Nephron progenitor cell (in vitro differentiated cells): ENCODE measurements at regions not wholly inside any gene's neighbourhood (a gene's known extent, or its start where the extent isn't known, plus 50 kb on each side); places are given as distances from the start of the nearest gene placed in this dataset.
A peak's percentile ranks its signal among the peaks of the same experiment; 100 is the strongest.
"Not testable (repeated sequence)": the region's sequence is repeated elsewhere in the genome, so short reads cannot be mapped to it uniquely, and the experiment has no call there.

Experiments
- DNase-seq: peaks from one replicate; pipeline ENCODE4 v3.0.0; 2021
- H3K27ac Mint-ChIP-seq: 2 replicates; pipeline ENCODE4 v1.8.0; 2021; ENCODE audit warnings: mild to moderate bottlenecking, moderate library complexity, mixed read lengths
- H3K27me3 Mint-ChIP-seq: 2 replicates; pipeline ENCODE4 v1.8.0; 2021; ENCODE audit warnings: mild to moderate bottlenecking, low read depth, mixed read lengths; ENCODE audit not compliant: poor library complexity
- H3K36me3 Mint-ChIP-seq: 2 replicates; pipeline ENCODE4 v1.8.0; 2021; ENCODE audit warnings: low read depth, mixed read lengths
- H3K4me1 Mint-ChIP-seq: 2 replicates; pipeline ENCODE4 v1.8.0; 2021; ENCODE audit warnings: mixed read lengths
- H3K4me3 Mint-ChIP-seq: 2 replicates; pipeline ENCODE4 v1.8.0; 2021; ENCODE audit warnings: mild to moderate bottlenecking, moderate library complexity, mixed read lengths
- H3K9me3 Mint-ChIP-seq: 2 replicates; pipeline ENCODE4 v1.8.0; 2021; ENCODE audit warnings: mild to moderate bottlenecking, moderate library complexity, mixed read lengths
- CTCF ChIP-seq: fragments of 200-600 bp; sonication (generic); IDR thresholded peaks from 2 replicates; pipeline ENCODE4 v1.5.0; 2021; ENCODE audit warnings: antibody characterized with exemption

GRCh38 chr7:112942981-112943380 is 143.6 kb downstream of the GPR85 start:
- DNase-seq = no peak
- Mint-ChIP-seq H3K4me1 (peaks cover 15% of the 10 kb centered on the region), H3K4me3 (no peak overlapping the region), H3K9me3 (no peaks in the 10 kb centered on the region), H3K27ac (no peak overlapping the region), H3K27me3 (peaks cover 6% of the 10 kb centered on the region), H3K36me3 (no peaks in the 10 kb centered on the region)
- TF ChIP-seq CTCF = no peak

GRCh38 chr7:112942125-112942524 is 144.5 kb downstream of the GPR85 start:
- not testable (repeated sequence) for H3K36me3 Mint-ChIP-seq, H3K27ac Mint-ChIP-seq, H3K4me3 Mint-ChIP-seq, H3K27me3 Mint-ChIP-seq, H3K9me3 Mint-ChIP-seq, DNase-seq
- peaks cover 24% of the 10 kb centered on the region for H3K4me1 Mint-ChIP-seq

GRCh38 chr7:112940314-112940732 is 146.3 kb downstream of the GPR85 start:
- no peak for DNase-seq
- TF ChIP-seq CTCF = no peak
- H3K4me1 Mint-ChIP-seq = peaks cover 38% of the 10 kb centered on the region

GRCh38 chr7:112939574-112940313 is 146.9 kb downstream of the GPR85 start:
- H3K27ac Mint-ChIP-seq = peak overlapping the region; percentile 97
- H3K4me1 Mint-ChIP-seq = peaks cover 41% of the 10 kb centered on the region
- H3K36me3 Mint-ChIP-seq = peaks cover 19% of the 10 kb centered on the region
- H3K9me3 Mint-ChIP-seq = no peaks in the 10 kb centered on the region
- DNase-seq = peak; percentile 99
- H3K4me3 Mint-ChIP-seq = peak overlapping the region; percentile 88
- peaks cover 3% of the 10 kb centered on the region for H3K27me3 Mint-ChIP-seq
- TF ChIP-seq CTCF = no peak

More at GRCh38 chr7:112940314-112940732, 146.3 kb downstream of the GPR85 start:
- Mint-ChIP-seq H3K27me3 (peaks cover 6% of the 10 kb centered on the region), H3K9me3 (no peaks in the 10 kb centered on the region), H3K4me3 (peak overlapping the region; percentile 88), H3K36me3 (peaks cover 13% of the 10 kb centered on the region), H3K27ac (peak overlapping the region; percentile 97)

- peaks cover 3% of the 10 kb centered on the region for H3K27me3 Mint-ChIP-seq
- H3K36me3 Mint-ChIP-seq = peaks cover 26% of the 10 kb centered on the region
- TF ChIP-seq CTCF = no peak
- H3K4me1 Mint-ChIP-seq = peaks cover 41% of the 10 kb centered on the region
- H3K4me3 Mint-ChIP-seq = peak overlapping the region; percentile 88
- peak; percentile 71 for DNase-seq
- peak overlapping the region; percentile 97 for H3K27ac Mint-ChIP-seq
- no peaks in the 10 kb centered on the region for H3K9me3 Mint-ChIP-seq
These were observed 147.6 kb downstream of the GPR85 start for GRCh38 chr7:112938863-112939573.

GRCh38 chr7:112937651-112938415 is 147.6 kb upstream of the TMEM168 start:
- no peak for TF ChIP-seq CTCF
- H3K4me1 Mint-ChIP-seq = peaks cover 41% of the 10 kb centered on the region
- DNase-seq = no peak
- H3K9me3 Mint-ChIP-seq = no peaks in the 10 kb centered on the region
- peak overlapping the region; percentile 88 for H3K4me3 Mint-ChIP-seq
- H3K36me3 Mint-ChIP-seq = peaks cover 32% of the 10 kb centered on the region
- no peak overlapping the region for H3K27ac Mint-ChIP-seq
- peaks cover 3% of the 10 kb centered on the region for H3K27me3 Mint-ChIP-seq
